Endothelial cell of umbilical vein (primary cell): ENCODE measurements at regions not wholly inside any gene's neighbourhood (a gene's known extent, or its start where the extent isn't known, plus 50 kb on each side); places are given as distances from the start of the nearest gene placed in this dataset.

Experiments
- BruUV-seq: library from RNA; stranded (reverse); fragments of 400-500 nt; replicated peaks from 2 replicates; lab custom pipeline; 2021; lab: Mats Ljungman, UMichigan
- CTCF ChIA-PET: fragments of 300-600, 350-600 bp; sonication (Branson Sonifier 250); formaldehyde crosslinking; loops from one replicate; lab custom pipeline; 2021; ENCODE audit warnings: antibody characterized with exemption, inconsistent platforms; lab: Charles Lee
- POLR2A ChIA-PET: fragments of 300-600, 350-600 bp; sonication (Branson Sonifier 250); formaldehyde crosslinking; loops from one replicate; lab custom pipeline; 2021; ENCODE audit warnings: antibody characterized with exemption, inconsistent platforms; lab: Charles Lee
- DNase-seq: peaks from one replicate; pipeline ENCODE4 v3.0.0-alpha.2; 2011; ENCODE audit warnings: low read depth, low spot score
- FAIRE-seq: peaks from 2 replicates; lab custom pipeline; 2011; peaks lifted over from hg19 to GRCh38; lab: Jason Lieb, UNC
- H2AFZ ChIP-seq: 2 replicates; pipeline ENCODE4 v1.6.0; 2012; ENCODE audit warnings: low read depth, low read length, control low read depth, inconsistent platforms
- H3K27ac ChIP-seq: 2 replicates; pipeline ENCODE4 v1.5.1; 2011; ENCODE audit warnings: low read depth, mild to moderate bottlenecking, control low read depth, low read length, moderate library complexity; ENCODE audit not compliant: insufficient read depth
- H3K27me3 ChIP-seq, 2 experiments: 2 replicates each; pipeline versions ENCODE4 v1.6.0 to v1.6.1; 2011; ENCODE audit warnings: low read length in 2 of 2, mixed read lengths in 1 of 2; ENCODE audit not compliant: control insufficient read depth in 2 of 2, insufficient read depth in 2 of 2
- H3K36me3 ChIP-seq, 2 experiments: 2 replicates in 1 of 2; 3 replicates in 1 of 2; pipeline ENCODE4 v1.5.1; 2011; ENCODE audit warnings: low read length in 2 of 2, mild to moderate bottlenecking in 1 of 2, moderate library complexity in 1 of 2; ENCODE audit not compliant: control insufficient read depth in 2 of 2, insufficient read depth in 2 of 2; ENCODE audit errors: extremely low read depth in 1 of 2
- H3K4me1 ChIP-seq: 3 replicates; pipeline ENCODE4 v1.5.1; 2011; ENCODE audit warnings: mild to moderate bottlenecking, low read length; ENCODE audit not compliant: control insufficient read depth, insufficient read depth; ENCODE audit errors: extremely low read depth
- H3K4me2 ChIP-seq: 2 replicates; pipeline ENCODE4 v1.6.1; 2011; ENCODE audit warnings: low read length, control low read depth, mixed read lengths; ENCODE audit not compliant: insufficient read depth
- H3K4me3 ChIP-seq, 3 experiments: fragments of 200-600 bp in 1 of 3; sonication (generic), shearing (Covaris generic) in 1 of 3; replicated peaks in 1 of 3; 2 replicates each; pipeline ENCODE4 v1.5.1; 2011 to 2016; ENCODE audit warnings: control low read depth in 3 of 3, low read length in 3 of 3, mild to moderate bottlenecking in 2 of 3, inconsistent platforms in 1 of 3, low read depth in 1 of 3, moderate library complexity in 1 of 3; ENCODE audit not compliant: insufficient read depth in 1 of 3
- H3K79me2 ChIP-seq: 2 replicates; pipeline ENCODE4 v1.6.0; 2012; ENCODE audit warnings: low read length, inconsistent platforms; ENCODE audit not compliant: control insufficient read depth, insufficient read depth
- H3K9ac ChIP-seq: replicated peaks from 2 replicates; pipeline ENCODE3; 2011; ENCODE audit warnings: low read length, control low read depth; ENCODE audit not compliant: insufficient read depth; ENCODE audit errors: extremely low read depth
- H3K9me1 ChIP-seq: replicated peaks from 3 replicates; pipeline ENCODE4 v1.6.0; 2011; ENCODE audit warnings: mild to moderate bottlenecking, low read length; ENCODE audit not compliant: control insufficient read depth, insufficient read depth; ENCODE audit errors: extremely low read depth
- H3K9me3 ChIP-seq: replicated peaks from 2 replicates; pipeline ENCODE4 v1.5.1; 2012; ENCODE audit warnings: low read length, inconsistent platforms; ENCODE audit not compliant: control insufficient read depth, insufficient read depth
- H4K20me1 ChIP-seq: replicated peaks from 2 replicates; pipeline ENCODE3; 2011; ENCODE audit warnings: mild to moderate bottlenecking, low read length; ENCODE audit not compliant: control insufficient read depth, insufficient read depth; ENCODE audit errors: extremely low read depth
- CTCF ChIP-seq, 2 donors: IDR thresholded peaks; 1 replicate in 1 of 2; 2 replicates in 1 of 2; pipeline ENCODE4 v1.5.1; 2011; ENCODE audit warnings: low read length in 2 of 2, mild to moderate bottlenecking in 2 of 2, moderate library complexity in 2 of 2, control low read depth in 1 of 2, inconsistent platforms in 1 of 2, low read depth in 1 of 2; ENCODE audit not compliant: insufficient read depth in 1 of 2; ENCODE audit errors: extremely low read depth in 1 of 2
- EZH2 ChIP-seq: IDR thresholded peaks from 2 replicates; pipeline ENCODE4 v1.6.1; 2012; ENCODE audit warnings: borderline replicate concordance, low read depth, mild to moderate bottlenecking, moderate library complexity, low read length, inconsistent platforms; ENCODE audit not compliant: severe bottlenecking
- FOS ChIP-seq: IDR thresholded peaks from 2 replicates; pipeline ENCODE4 v1.6.1; 2011; ENCODE audit warnings: mild to moderate bottlenecking, low read length, moderate library complexity, borderline replicate concordance; ENCODE audit not compliant: insufficient read depth
- GATA2 ChIP-seq: IDR thresholded peaks from 2 replicates; pipeline ENCODE4 v1.7.0; 2011; ENCODE audit warnings: low read depth, mild to moderate bottlenecking, moderate library complexity, mixed read lengths, low read length; ENCODE audit not compliant: insufficient read length, insufficient read depth
- JUN ChIP-seq: IDR thresholded peaks from 2 replicates; pipeline ENCODE4 v1.6.1; 2011; ENCODE audit warnings: borderline replicate concordance, low read depth; ENCODE audit not compliant: insufficient read length, insufficient read depth
- MAX ChIP-seq: IDR thresholded peaks from 2 replicates; pipeline ENCODE4 v1.6.1; 2011; ENCODE audit not compliant: insufficient read depth, insufficient read length
- MYC ChIP-seq: IDR thresholded peaks from one replicate; pipeline ENCODE4 v1.6.1; 2011; ENCODE audit warnings: mild to moderate bottlenecking, low read depth, low read length
- POLR2A ChIP-seq: IDR thresholded peaks from 2 replicates; pipeline ENCODE4 v1.6.1; 2012; ENCODE audit warnings: low read depth, mild to moderate bottlenecking, control low read depth, low read length
- POLR2AphosphoS5 ChIP-seq: IDR thresholded peaks from 2 replicates; pipeline ENCODE4 v1.6.1; 2012; ENCODE audit warnings: low read depth, mild to moderate bottlenecking, control low read depth, low read length, moderate library complexity; ENCODE audit not compliant: insufficient read depth
- dilution Hi-C: fragments of 300-500 bp; cut with MboI; formaldehyde crosslinking; loops from one replicate; pipeline ENCODE4 v1.15.0; 2019; ENCODE audit warnings: low sequenced_read_pairs; ENCODE audit not compliant: extremely low pct_ligation_motif_present
- intact Hi-C: fragments of 100-400 bp; cut with micrococcal nuclease; formaldehyde crosslinking; loops from one replicate; pipeline ENCODE4 v1.10.0; 2022

GRCh38 chr15:66921319-66921915, 144.0 kb upstream of the SMAD3 start:
- BruUV-seq = no TSS peak
- Histone ChIP-seq H2AFZ (no peak overlapping the region), H3K4me1 (no peaks in the 10 kb centered on the region), H3K9ac (no peak overlapping the region), H3K27me3 (peaks cover 0 to 11% of the 10 kb centered on the region in 2 experiments), H3K79me2 (no peaks in the 10 kb centered on the region), H3K36me3 (no peaks in the 10 kb centered on the region), H3K9me1 (no peaks in the 10 kb centered on the region), H3K27ac (no peak overlapping the region), H4K20me1 (no peaks in the 10 kb centered on the region), H3K4me2 (no peak overlapping the region), H3K4me3 (no peak overlapping the region), H3K9me3 (no peaks in the 10 kb centered on the region)
- ChIA-PET CTCF (interaction anchor here (0.8 to 1.0 kb wide), 2 partner anchors 13 to 17 kb away, joined by 4 to 6 read pairs; no protein-coding TSS in a partner anchor), POLR2A (no interaction called here)
- intact Hi-C loops = no loop called here
- TF ChIP-seq POLR2AphosphoS5 (no peak), EZH2 (no peak), JUN (no peak), CTCF (IDR thresholded peaks at IDR 0.05; ENCODE audit: extremely low read depth in 1 of 2, insufficient read depth in 1 of 2, low read depth in 1 of 2, low read length in 2 of 2) (no peak), MAX (no peak), POLR2A (no peak), MYC (no peak), FOS (no peak), GATA2 (no peak)
- peak; percentile 33 for DNase-seq
- dilution Hi-C loops = no loop called here
- no peak for FAIRE-seq
